ENCODE measurements at regions not wholly inside any gene's neighbourhood (a gene's known extent, or its start where the extent isn't known, plus 50 kb on each side); places are given as distances from the start of the nearest gene placed in this dataset.

- Histone ChIP-seq H3K27me3 (ENCODE audit: insufficient read depth, low read length) (no peaks in the 10 kb centered on the region), H3K79me2 (ENCODE audit: control insufficient read depth, insufficient read depth, low read length, unreplicated experiment) (no peaks in the 10 kb centered on the region), H3K4me3 (ENCODE audit: low read depth, low read length) (no peak overlapping the region), H3K4me1 (ENCODE audit: control insufficient read depth, insufficient read depth, low read length, unreplicated experiment) (no peaks in the 10 kb centered on the region), H3K36me3 (ENCODE audit: insufficient read depth, low read length) (no peaks in the 10 kb centered on the region), H3K27ac (ENCODE audit: low read depth, low read length) (no peak overlapping the region), H2AFZ (ENCODE audit: low read length, unreplicated experiment) (no peak overlapping the region)
These were observed 116.8 kb downstream of the DNAJB9 start for GRCh38 chr7:108686494-108686893.

- H3K36me3 ChIP-seq (ENCODE audit: insufficient read depth, low read length) = no peaks in the 10 kb centered on the region
- no peak overlapping the region for H3K4me3 ChIP-seq (ENCODE audit: low read depth, low read length)
- no peaks in the 10 kb centered on the region for H3K27me3 ChIP-seq (ENCODE audit: insufficient read depth, low read length)
- no peak overlapping the region for H3K27ac ChIP-seq (ENCODE audit: low read depth, low read length)
- no peak overlapping the region for H2AFZ ChIP-seq (ENCODE audit: low read length, unreplicated experiment)
- H3K79me2 ChIP-seq (ENCODE audit: control insufficient read depth, insufficient read depth, low read length, unreplicated experiment) = no peaks in the 10 kb centered on the region
- H3K4me1 ChIP-seq (ENCODE audit: control insufficient read depth, insufficient read depth, low read length, unreplicated experiment) = no peaks in the 10 kb centered on the region
These were observed 127.6 kb downstream of the DNAJB9 start for GRCh38 chr7:108697254-108697653.

GRCh38 chr7:108711611-108712010 lies 141.9 kb downstream of the DNAJB9 start:
- Histone ChIP-seq H3K36me3 (ENCODE audit: insufficient read depth, low read length) (no peaks in the 10 kb centered on the region), H3K79me2 (ENCODE audit: control insufficient read depth, insufficient read depth, low read length, unreplicated experiment) (no peaks in the 10 kb centered on the region), H3K27me3 (ENCODE audit: insufficient read depth, low read length) (no peaks in the 10 kb centered on the region), H2AFZ (ENCODE audit: low read length, unreplicated experiment) (no peak overlapping the region), H3K4me3 (ENCODE audit: low read depth, low read length) (no peak overlapping the region), H3K27ac (ENCODE audit: low read depth, low read length) (no peak overlapping the region), H3K4me1 (ENCODE audit: control insufficient read depth, insufficient read depth, low read length, unreplicated experiment) (no peaks in the 10 kb centered on the region)

- Histone ChIP-seq H2AFZ (ENCODE audit: low read length, unreplicated experiment) (no peak overlapping the region), H3K79me2 (ENCODE audit: control insufficient read depth, insufficient read depth, low read length, unreplicated experiment) (no peaks in the 10 kb centered on the region), H3K36me3 (ENCODE audit: insufficient read depth, low read length) (no peaks in the 10 kb centered on the region), H3K4me1 (ENCODE audit: control insufficient read depth, insufficient read depth, low read length, unreplicated experiment) (no peaks in the 10 kb centered on the region), H3K4me3 (ENCODE audit: low read depth, low read length) (no peak overlapping the region), H3K27me3 (ENCODE audit: insufficient read depth, low read length) (no peaks in the 10 kb centered on the region), H3K27ac (ENCODE audit: low read depth, low read length) (no peak overlapping the region)
These were observed 147.1 kb downstream of the DNAJB9 start for GRCh38 chr7:108716783-108717182.

GRCh38 chr7:108717781-108718180 lies 148.1 kb downstream of the DNAJB9 start:
- no peak overlapping the region for H2AFZ ChIP-seq (ENCODE audit: low read length, unreplicated experiment)
- no peaks in the 10 kb centered on the region for H3K4me1 ChIP-seq (ENCODE audit: control insufficient read depth, insufficient read depth, low read length, unreplicated experiment)
- no peak overlapping the region for H3K27ac ChIP-seq (ENCODE audit: low read depth, low read length)
- H3K4me3 ChIP-seq (ENCODE audit: low read depth, low read length) = no peak overlapping the region
- no peaks in the 10 kb centered on the region for H3K79me2 ChIP-seq (ENCODE audit: control insufficient read depth, insufficient read depth, low read length, unreplicated experiment)
- H3K36me3 ChIP-seq (ENCODE audit: insufficient read depth, low read length) = no peaks in the 10 kb centered on the region
- H3K27me3 ChIP-seq (ENCODE audit: insufficient read depth, low read length) = no peaks in the 10 kb centered on the region

- no peaks in the 10 kb centered on the region for H3K27me3 ChIP-seq (ENCODE audit: insufficient read depth, low read length)
- H3K36me3 ChIP-seq (ENCODE audit: insufficient read depth, low read length) = no peaks in the 10 kb centered on the region
- no peaks in the 10 kb centered on the region for H3K79me2 ChIP-seq (ENCODE audit: control insufficient read depth, insufficient read depth, low read length, unreplicated experiment)
- no peak overlapping the region for H3K27ac ChIP-seq (ENCODE audit: low read depth, low read length)
- H2AFZ ChIP-seq (ENCODE audit: low read length, unreplicated experiment) = no peak overlapping the region
- no peaks in the 10 kb centered on the region for H3K4me1 ChIP-seq (ENCODE audit: control insufficient read depth, insufficient read depth, low read length, unreplicated experiment)
- H3K4me3 ChIP-seq (ENCODE audit: low read depth, low read length) = no peak overlapping the region
These were observed 150.0 kb downstream of the DNAJB9 start for GRCh38 chr7:108719631-108720030.

GRCh38 chr7:108722561-108722960 lies 152.9 kb downstream of the DNAJB9 start:
- Histone ChIP-seq H3K79me2 (ENCODE audit: control insufficient read depth, insufficient read depth, low read length, unreplicated experiment) (no peaks in the 10 kb centered on the region), H3K36me3 (ENCODE audit: insufficient read depth, low read length) (no peaks in the 10 kb centered on the region), H3K4me3 (ENCODE audit: low read depth, low read length) (no peak overlapping the region), H3K27me3 (ENCODE audit: insufficient read depth, low read length) (no peaks in the 10 kb centered on the region), H3K4me1 (ENCODE audit: control insufficient read depth, insufficient read depth, low read length, unreplicated experiment) (no peaks in the 10 kb centered on the region), H3K27ac (ENCODE audit: low read depth, low read length) (no peak overlapping the region), H2AFZ (ENCODE audit: low read length, unreplicated experiment) (no peak overlapping the region)

GRCh38 chr7:108723381-108723814 lies 153.7 kb downstream of the DNAJB9 start:
- H3K27me3 ChIP-seq (ENCODE audit: insufficient read depth, low read length) = no peaks in the 10 kb centered on the region
- H3K27ac ChIP-seq (ENCODE audit: low read depth, low read length) = no peak overlapping the region
- no peaks in the 10 kb centered on the region for H3K36me3 ChIP-seq (ENCODE audit: insufficient read depth, low read length)
- no peaks in the 10 kb centered on the region for H3K79me2 ChIP-seq (ENCODE audit: control insufficient read depth, insufficient read depth, low read length, unreplicated experiment)
- no peak overlapping the region for H2AFZ ChIP-seq (ENCODE audit: low read length, unreplicated experiment)
- H3K4me3 ChIP-seq (ENCODE audit: low read depth, low read length) = no peak overlapping the region
- no peaks in the 10 kb centered on the region for H3K4me1 ChIP-seq (ENCODE audit: control insufficient read depth, insufficient read depth, low read length, unreplicated experiment)

- H3K4me3 ChIP-seq (ENCODE audit: low read depth, low read length) = no peak overlapping the region
These were observed 154.8 kb downstream of the DNAJB9 start for GRCh38 chr7:108724251-108725100.

GRCh38 chr7:108735814-108736213 lies 166.1 kb downstream of the DNAJB9 start:
- no peaks in the 10 kb centered on the region for H3K4me1 ChIP-seq (ENCODE audit: control insufficient read depth, insufficient read depth, low read length, unreplicated experiment)
- H3K36me3 ChIP-seq (ENCODE audit: insufficient read depth, low read length) = no peaks in the 10 kb centered on the region
- no peak overlapping the region for H3K27ac ChIP-seq (ENCODE audit: low read depth, low read length)
- no peak overlapping the region for H2AFZ ChIP-seq (ENCODE audit: low read length, unreplicated experiment)
- no peaks in the 10 kb centered on the region for H3K79me2 ChIP-seq (ENCODE audit: control insufficient read depth, insufficient read depth, low read length, unreplicated experiment)
- H3K4me3 ChIP-seq (ENCODE audit: low read depth, low read length) = no peak overlapping the region
- no peaks in the 10 kb centered on the region for H3K27me3 ChIP-seq (ENCODE audit: insufficient read depth, low read length)

More at GRCh38 chr7:108724251-108725100, 154.8 kb downstream of the DNAJB9 start:
- Histone ChIP-seq H2AFZ (ENCODE audit: low read length, unreplicated experiment) (no peak overlapping the region), H3K4me1 (ENCODE audit: control insufficient read depth, insufficient read depth, low read length, unreplicated experiment) (no peaks in the 10 kb centered on the region), H3K36me3 (ENCODE audit: insufficient read depth, low read length) (no peaks in the 10 kb centered on the region), H3K27ac (ENCODE audit: low read depth, low read length) (no peak overlapping the region), H3K27me3 (ENCODE audit: insufficient read depth, low read length) (no peaks in the 10 kb centered on the region), H3K79me2 (ENCODE audit: control insufficient read depth, insufficient read depth, low read length, unreplicated experiment) (no peaks in the 10 kb centered on the region)

- no peaks in the 10 kb centered on the region for H3K4me1 ChIP-seq (ENCODE audit: control insufficient read depth, insufficient read depth, low read length, unreplicated experiment)
- no peaks in the 10 kb centered on the region for H3K27me3 ChIP-seq (ENCODE audit: insufficient read depth, low read length)
- H3K79me2 ChIP-seq (ENCODE audit: control insufficient read depth, insufficient read depth, low read length, unreplicated experiment) = no peaks in the 10 kb centered on the region
- no peaks in the 10 kb centered on the region for H3K36me3 ChIP-seq (ENCODE audit: insufficient read depth, low read length)
- H3K4me3 ChIP-seq (ENCODE audit: low read depth, low read length) = no peak overlapping the region
- no peak overlapping the region for H3K27ac ChIP-seq (ENCODE audit: low read depth, low read length)
- H2AFZ ChIP-seq (ENCODE audit: low read length, unreplicated experiment) = no peak overlapping the region
These were observed 166.7 kb downstream of the DNAJB9 start for GRCh38 chr7:108736221-108736891.

All from ACC112 (cell line).